ENCODE measurements at regions not wholly inside any gene's neighbourhood (a gene's known extent, or its start where the extent isn't known, plus 50 kb on each side); places are given as distances from the start of the nearest gene placed in this dataset.

DNA sequence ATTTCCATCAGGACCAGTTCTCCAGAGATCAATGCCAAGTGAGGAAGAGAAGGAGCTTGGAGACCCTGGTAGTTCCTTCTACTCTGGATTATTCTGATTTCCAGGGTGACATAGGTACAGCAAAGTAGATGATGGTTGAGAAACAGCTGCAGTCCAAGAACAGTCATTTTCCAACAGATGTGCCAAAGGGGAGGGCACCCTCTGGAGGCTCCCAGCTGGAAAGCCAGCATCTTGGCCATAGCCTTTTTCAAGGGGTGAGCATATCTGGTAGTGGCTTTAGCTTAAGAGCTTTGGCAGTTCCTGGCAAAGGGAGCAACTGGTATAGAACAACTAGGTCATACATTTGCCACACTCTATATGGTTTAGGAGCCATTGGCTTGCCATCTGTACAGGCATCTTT is 492.7 kb downstream of the RASEF start:
- Histone ChIP-seq H3K27ac (ENCODE audit: extremely low read depth, low read depth, low read length) (no peak overlapping the region), H3K4me1 (ENCODE audit: control insufficient read depth, insufficient read depth, low read length) (no peaks in the 10 kb centered on the region), H3K9me3 (ENCODE audit: control insufficient read depth, insufficient read depth, low read depth, low read length) (no peaks in the 10 kb centered on the region), H3K36me3 (ENCODE audit: control insufficient read depth in 2 of 2, insufficient read depth in 1 of 2, low read length in 2 of 2) (no peaks in the 10 kb centered on the region), H3K4me3 (ENCODE audit: low read depth, low read length) (no peak overlapping the region)
- CTCF ChIA-PET: interaction anchor here (0.6 to 1.3 kb wide), 5 partner anchors 14 to 235 kb away, joined by 3 to 5 read pairs (median 4); no protein-coding TSS in a partner anchor
- POLR2A ChIA-PET: no interaction called here
- TF ChIP-seq, protein P1, sequence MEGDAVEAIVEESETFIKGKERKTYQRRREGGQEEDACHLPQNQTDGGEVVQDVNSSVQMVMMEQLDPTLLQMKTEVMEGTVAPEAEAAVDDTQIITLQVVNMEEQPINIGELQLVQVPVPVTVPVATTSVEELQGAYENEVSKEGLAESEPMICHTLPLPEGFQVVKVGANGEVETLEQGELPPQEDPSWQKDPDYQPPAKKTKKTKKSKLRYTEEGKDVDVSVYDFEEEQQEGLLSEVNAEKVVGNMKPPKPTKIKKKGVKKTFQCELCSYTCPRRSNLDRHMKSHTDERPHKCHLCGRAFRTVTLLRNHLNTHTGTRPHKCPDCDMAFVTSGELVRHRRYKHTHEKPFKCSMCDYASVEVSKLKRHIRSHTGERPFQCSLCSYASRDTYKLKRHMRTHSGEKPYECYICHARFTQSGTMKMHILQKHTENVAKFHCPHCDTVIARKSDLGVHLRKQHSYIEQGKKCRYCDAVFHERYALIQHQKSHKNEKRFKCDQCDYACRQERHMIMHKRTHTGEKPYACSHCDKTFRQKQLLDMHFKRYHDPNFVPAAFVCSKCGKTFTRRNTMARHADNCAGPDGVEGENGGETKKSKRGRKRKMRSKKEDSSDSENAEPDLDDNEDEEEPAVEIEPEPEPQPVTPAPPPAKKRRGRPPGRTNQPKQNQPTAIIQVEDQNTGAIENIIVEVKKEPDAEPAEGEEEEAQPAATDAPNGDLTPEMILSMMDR (tag by site-specific recombination; IDR thresholded peaks at IDR 0.05): peak; percentile 23; the same call in 1 of the 2 replicates
- TF ChIP-seq ZBTB20 (tag by site-specific recombination; IDR thresholded peaks at IDR 0.05): no peak

- ChIA-PET CTCF (no interaction called here), POLR2A (no interaction called here)
- no peaks in the 10 kb centered on the region for H3K4me1 ChIP-seq (ENCODE audit: control insufficient read depth, insufficient read depth, low read length)
- no peak overlapping the region for H3K27ac ChIP-seq (ENCODE audit: extremely low read depth, low read depth, low read length)
- no peak overlapping the region for H3K4me3 ChIP-seq (ENCODE audit: low read depth, low read length)
- no peak for TF ChIP-seq ZNF555 (tag by site-specific recombination; conservative IDR thresholded peaks at IDR 0.05)
- no peak for TF ChIP-seq ZNF138 (tag by site-specific recombination; IDR thresholded peaks at IDR 0.05; ENCODE audit: borderline replicate concordance)
- no peaks in the 10 kb centered on the region for H3K9me3 ChIP-seq (ENCODE audit: control insufficient read depth, insufficient read depth, low read depth, low read length)
- no peaks in the 10 kb centered on the region for H3K36me3 ChIP-seq (ENCODE audit: control insufficient read depth in 2 of 2, insufficient read depth in 1 of 2, low read length in 2 of 2)
These were observed 491.4 kb downstream of the RASEF start for GRCh38 chr9:82571540-82571939.

GRCh38 chr9:82572146-82572545 is 490.8 kb downstream of the RASEF start:
- no peak overlapping the region for H3K4me3 ChIP-seq (ENCODE audit: low read depth, low read length)
- H3K27ac ChIP-seq (ENCODE audit: extremely low read depth, low read depth, low read length): no peak overlapping the region
- POLR2A ChIA-PET: no interaction called here
- no peaks in the 10 kb centered on the region for H3K4me1 ChIP-seq (ENCODE audit: control insufficient read depth, insufficient read depth, low read length)
- H3K9me3 ChIP-seq (ENCODE audit: control insufficient read depth, insufficient read depth, low read depth, low read length): no peaks in the 10 kb centered on the region
- TF ChIP-seq SP7 (tag by site-specific recombination; IDR thresholded peaks at IDR 0.05) (no peak), ZBTB21 (tag by site-specific recombination; IDR thresholded peaks at IDR 0.05) (no peak), TRIM28 (IDR thresholded peaks at IDR 0.05; ENCODE audit: borderline replicate concordance, low read length) (no peak)
- H3K36me3 ChIP-seq (ENCODE audit: control insufficient read depth in 2 of 2, insufficient read depth in 1 of 2, low read length in 2 of 2): no peaks in the 10 kb centered on the region
- CTCF ChIA-PET: no interaction called here

DNA sequence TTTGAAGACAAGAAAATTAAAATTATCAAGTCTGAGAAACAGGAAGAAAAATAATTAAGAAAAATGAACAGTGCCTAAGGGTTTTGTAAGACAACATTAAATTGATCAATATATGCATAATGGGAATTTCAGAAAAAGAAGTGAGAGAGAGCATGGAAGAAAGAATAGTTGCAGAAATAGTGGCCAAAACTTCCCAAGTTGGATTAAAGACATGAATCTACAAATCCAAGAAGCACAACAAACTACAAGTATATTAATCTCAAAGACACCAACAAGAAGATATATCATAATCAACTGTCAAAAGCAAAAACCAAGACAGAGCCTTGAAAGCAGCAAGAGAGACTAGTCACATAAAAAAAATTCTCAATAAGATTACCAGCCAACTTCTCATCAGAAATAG is 488.0 kb downstream of the RASEF start:
- ChIA-PET POLR2A (interaction anchor here (0.7 kb wide), 1 partner anchor 261 kb away, joined by 4 read pairs; no protein-coding TSS in a partner anchor), CTCF (interaction anchor here (0.6 to 0.7 kb wide), 2 partner anchors 31 to 233 kb away, joined by 3 read pairs; no protein-coding TSS in a partner anchor)
- H3K27ac ChIP-seq (ENCODE audit: extremely low read depth, low read depth, low read length): no peak overlapping the region
- H3K9me3 ChIP-seq (ENCODE audit: control insufficient read depth, insufficient read depth, low read depth, low read length): no peaks in the 10 kb centered on the region
- H3K36me3 ChIP-seq (ENCODE audit: control insufficient read depth in 2 of 2, insufficient read depth in 1 of 2, low read length in 2 of 2): no peaks in the 10 kb centered on the region
- no peaks in the 10 kb centered on the region for H3K4me1 ChIP-seq (ENCODE audit: control insufficient read depth, insufficient read depth, low read length)
- no peak overlapping the region for H3K4me3 ChIP-seq (ENCODE audit: low read depth, low read length)
- TF ChIP-seq ZNF132 (tag by site-specific recombination; IDR thresholded peaks at IDR 0.05; ENCODE audit: borderline replicate concordance) (no peak), ZNF558 (tag by site-specific recombination; IDR thresholded peaks at IDR 0.05) (peak; percentile 98), BCL11A (tag by site-specific recombination; IDR thresholded peaks at IDR 0.05; ENCODE audit: low read depth) (no peak), PRDM10 (tag by site-specific recombination; IDR thresholded peaks at IDR 0.05) (no peak)
